ENCODE measurements at regions not wholly inside any gene's neighbourhood (a gene's known extent, or its start where the extent isn't known, plus 50 kb on each side); places are given as distances from the start of the nearest gene placed in this dataset.

- POLR2A ChIA-PET: no interaction called here
Measured at GRCh38 chr19:21622920-21623319, 117.5 kb downstream of the ZNF429 start.

More at GRCh38 chr19:21622920-21623319, 117.5 kb downstream of the ZNF429 start:
- H3K27me3 ChIP-seq (replicated peaks in 1 of 2; ENCODE audit: control insufficient read depth in 2 of 2, insufficient read depth in 2 of 2, low read length in 1 of 2): no peaks in the 10 kb centered on the region
- no peaks in the 10 kb centered on the region for H4K20me1 ChIP-seq (ENCODE audit: control insufficient read depth, insufficient read depth)
- TF ChIP-seq CBX5 (IDR thresholded peaks at IDR 0.05; ENCODE audit: low read depth): no peak
- no peak for TF ChIP-seq EP300 (IDR thresholded peaks at IDR 0.05; ENCODE audit: borderline replicate concordance in 1 of 2, control insufficient read depth in 1 of 2, low read depth in 2 of 2, low read length in 2 of 2)
- TF ChIP-seq RBBP5 (conservative IDR thresholded peaks at IDR 0.05): no peak
- no peak for TF ChIP-seq POLR2AphosphoS2 (IDR thresholded peaks at IDR 0.05; ENCODE audit: low read depth, low read length)
- TF ChIP-seq BCLAF1 (IDR thresholded peaks at IDR 0.05): no peak
- no peak for TF ChIP-seq ZNF622 (IDR thresholded peaks at IDR 0.05)
- RAD21 ChIA-PET (ENCODE audit: unreplicated experiment): no interaction called here
- no peak overlapping the region for H3K27ac ChIP-seq (ENCODE audit: control insufficient read depth, insufficient read depth)
- in situ Hi-C loops (cut with MboI) (no loop called here), intact Hi-C loops (cut with micrococcal nuclease; ENCODE audit: unreplicated experiment) (no loop called here)
- H3K9ac ChIP-seq (ENCODE audit: control insufficient read depth, insufficient read depth, low read length): no peak overlapping the region
- no peak for ATAC-seq
- WGBS (ENCODE audit: insufficient coverage, insufficient replicate concordance, low lambda C conversion rate, missing lambda C conversion rate): 34% methylated on average over 6 of the region's 6 CpGs
- H3K36me3 ChIP-seq (ENCODE audit: control insufficient read depth in 2 of 2, insufficient read depth in 2 of 2, low read length in 1 of 2): no peaks in the 10 kb centered on the region
- CTCF ChIA-PET: no interaction called here
- no peak for DNase-seq (ENCODE audit: low read depth, low spot score)
- H3K4me2 ChIP-seq (ENCODE audit: control insufficient read depth, insufficient read depth): no peak overlapping the region
- no TSS peak for BruUV-seq (replicated peaks)
- H3K4me1 ChIP-seq (ENCODE audit: control insufficient read depth, insufficient read depth, low read length): no peaks in the 10 kb centered on the region
- no peak for FAIRE-seq
- H3K4me3 ChIP-seq: no peak overlapping the region
- H2AFZ ChIP-seq (ENCODE audit: control insufficient read depth, low read depth, low read length): no peak overlapping the region
- no peaks in the 10 kb centered on the region; the same call in 2 of the 3 replicates for H3K9me3 ChIP-seq (replicated peaks; ENCODE audit: control insufficient read depth, insufficient read depth, low read length)
- SMC1A ChIA-PET (ENCODE audit: uncharacterized antibody, unreplicated experiment): no interaction called here
- no peaks in the 10 kb centered on the region for H3K79me2 ChIP-seq (ENCODE audit: control insufficient read depth, insufficient read depth, low read length)

Measured in GM12878 (cell line).